GM13976 (cell line): ENCODE measurements at regions not wholly inside any gene's neighbourhood (a gene's known extent, or its start where the extent isn't known, plus 50 kb on each side); places are given as distances from the start of the nearest gene placed in this dataset.

Experiments
- DNase-seq: peaks from one replicate; pipeline ENCODE4 v3.0.0; 2012; ENCODE audit warnings: low spot score
- CTCF ChIP-seq: IDR thresholded peaks from 2 replicates; pipeline ENCODE4 v1.5.1; 2012; ENCODE audit warnings: borderline replicate concordance, mild to moderate bottlenecking; ENCODE audit not compliant: insufficient read depth; ENCODE audit errors: extremely low read depth, missing control alignments, control extremely low read depth
- in situ Hi-C: fragments of 300-500 bp; cut with MboI; formaldehyde crosslinking; loops from one replicate; pipeline ENCODE4 v1.12.0; 2022; ENCODE audit warnings: low sequenced_read_pairs, mixed read lengths, inconsistent platforms; ENCODE audit not compliant: unreplicated experiment

- TF ChIP-seq CTCF: no peak
- in situ Hi-C loops: no loop called here
- no peak for DNase-seq
Observed at GRCh38 chr1:31505911-31506497, 70.3 kb upstream of the TINAGL1 start.

GRCh38 chr1:31507221-31507620 lies 69.1 kb upstream of the TINAGL1 start:
- no peak for TF ChIP-seq CTCF
- no peak for DNase-seq
- in situ Hi-C loops: no loop called here

- no peak for DNase-seq
- in situ Hi-C loops: no loop called here
- no peak for TF ChIP-seq CTCF
Observed at GRCh38 chr1:31507676-31508530, 68.4 kb upstream of the TINAGL1 start.

GRCh38 chr1:31509124-31510072 lies 66.9 kb upstream of the TINAGL1 start:
- no peak for TF ChIP-seq CTCF
- in situ Hi-C loops: no loop called here
- DNase-seq: peak; percentile 72

- in situ Hi-C loops: no loop called here
- DNase-seq: no peak
- no peak for TF ChIP-seq CTCF
Observed at GRCh38 chr1:31510304-31510703, 66.0 kb upstream of the TINAGL1 start.
